H1 (cell line): ENCODE measurements at regions not wholly inside any gene's neighbourhood (a gene's known extent, or its start where the extent isn't known, plus 50 kb on each side); places are given as distances from the start of the nearest gene placed in this dataset.

Experiments used
- CTCF ChIA-PET: fragments of 300-600 bp; sonication (Branson Sonifier 250); formaldehyde crosslinking; loops from one replicate; lab custom pipeline; 2021; ENCODE audit not compliant: partially characterized antibody; lab: Charles Lee
- POLR2A ChIA-PET: fragments of 300-600 bp; sonication (Branson Sonifier 250); formaldehyde crosslinking; loops from one replicate; lab custom pipeline; 2021; ENCODE audit warnings: inconsistent platforms; ENCODE audit not compliant: partially characterized antibody; lab: Charles Lee
- DNase-seq, 2 experiments: peaks; one replicate each; pipeline versions ENCODE4 v3.0.0 to v3.0.0-alpha.2; 2010 to 2022; ENCODE audit warnings: low spot score in 2 of 2, low read depth in 1 of 2, mixed read lengths in 1 of 2
- FAIRE-seq: peaks from 2 replicates; lab custom pipeline; 2011; peaks lifted over from hg19 to GRCh38; lab: Jason Lieb, UNC
- H2AFZ ChIP-seq: 2 replicates; pipeline ENCODE4 v1.8.1; 2012; ENCODE audit warnings: low read length, inconsistent platforms
- H2AK5ac ChIP-seq: 2 replicates; pipeline ENCODE4 v1.6.1; 2013; ENCODE audit warnings: low read depth, low read length
- H2BK120ac ChIP-seq: replicated peaks from 2 replicates; pipeline ENCODE3; 2013; ENCODE audit warnings: low read depth, low read length, inconsistent platforms
- H2BK12ac ChIP-seq: 2 replicates; pipeline ENCODE4 v1.6.1; 2013; ENCODE audit warnings: low read depth, low read length
- H2BK15ac ChIP-seq: 2 replicates; pipeline ENCODE4 v1.6.1; 2013; ENCODE audit warnings: low read length
- H2BK20ac ChIP-seq: 2 replicates; pipeline ENCODE4 v1.6.1; 2013; ENCODE audit warnings: low read length
- H2BK5ac ChIP-seq: 2 replicates; pipeline ENCODE4 v1.6.1; 2013; ENCODE audit warnings: low read depth, low read length
- H3K14ac ChIP-seq: 2 replicates; pipeline ENCODE4 v1.6.1; 2013; ENCODE audit warnings: inconsistent platforms; ENCODE audit not compliant: insufficient read length
- H3K18ac ChIP-seq: 2 replicates; pipeline ENCODE4 v1.6.1; 2013; ENCODE audit warnings: low read length; ENCODE audit errors: extremely low read depth
- H3K23ac ChIP-seq: 2 replicates; pipeline ENCODE4 v1.6.1; 2013; ENCODE audit warnings: inconsistent platforms; ENCODE audit not compliant: insufficient read length
- H3K23me2 ChIP-seq: 2 replicates; pipeline ENCODE4 v1.6.1; 2013; ENCODE audit warnings: low read depth, low read length
- H3K27ac ChIP-seq: 2 replicates; pipeline ENCODE4 v1.6.1; 2011; ENCODE audit warnings: low read depth, low read length, inconsistent platforms
- H3K27me3 ChIP-seq, 4 experiments: replicated peaks in 1 of 4; 1 replicate in 1 of 4; 2 replicates in 3 of 4; pipeline versions ENCODE4 v1.6.1 to v1.8.1; 2011 to 2013; ENCODE audit warnings: low read length in 3 of 4, mild to moderate bottlenecking in 3 of 4, inconsistent platforms in 2 of 4, mixed read lengths in 2 of 4, moderate library complexity in 1 of 4; ENCODE audit not compliant: control insufficient read depth in 3 of 4, insufficient read depth in 3 of 4; ENCODE audit errors: extremely low read depth in 1 of 4
- H3K36me3 ChIP-seq, 4 experiments: 2 replicates each; pipeline versions ENCODE4 v1.6.1 to v1.8.1; 2011 to 2013; ENCODE audit warnings: mild to moderate bottlenecking in 4 of 4, low read length in 3 of 4, moderate library complexity in 2 of 4, control low read depth in 1 of 4, inconsistent platforms in 1 of 4; ENCODE audit not compliant: insufficient read depth in 4 of 4, control insufficient read depth in 2 of 4
- H3K4ac ChIP-seq: replicated peaks from 2 replicates; pipeline ENCODE3; 2013; ENCODE audit warnings: low read length, low read depth, mixed read lengths, inconsistent platforms; ENCODE audit not compliant: insufficient read length
- H3K4me1 ChIP-seq, 4 experiments: replicated peaks in 1 of 4; 1 replicate in 1 of 4; 2 replicates in 3 of 4; pipeline versions ENCODE4 v1.6.1 to v1.8.1; 2011 to 2013; ENCODE audit warnings: low read length in 3 of 4, inconsistent platforms in 2 of 4, mixed read lengths in 1 of 4; ENCODE audit not compliant: insufficient read depth in 4 of 4, control insufficient read depth in 3 of 4
- H3K4me2 ChIP-seq, 2 experiments: 2 replicates each; pipeline versions ENCODE4 v1.6.1 to v1.8.1; 2011 to 2013; ENCODE audit warnings: low read depth in 2 of 2, low read length in 2 of 2, control low read depth in 1 of 2, inconsistent platforms in 1 of 2, mild to moderate bottlenecking in 1 of 2; ENCODE audit not compliant: insufficient read depth in 1 of 2
- H3K4me3 ChIP-seq, 4 experiments: fragments of 200-600, 300-600 bp in 1 of 4; sonication (generic), shearing (Covaris generic), sonication (Bioruptor Twin) in 1 of 4; 2 replicates each; pipeline versions ENCODE4 v1.5.1 to v1.8.1; 2011 to 2016; ENCODE audit warnings: low read length in 4 of 4, low read depth in 3 of 4, control low read depth in 2 of 4, inconsistent platforms in 2 of 4, mild to moderate bottlenecking in 2 of 4, mixed read lengths in 1 of 4, moderate library complexity in 1 of 4; ENCODE audit not compliant: insufficient read depth in 2 of 4; ENCODE audit errors: extremely low read depth in 1 of 4
- H3K56ac ChIP-seq: replicated peaks from 2 replicates; pipeline ENCODE3; 2013; ENCODE audit warnings: low read depth, mild to moderate bottlenecking, mixed read lengths, low read length, inconsistent platforms; ENCODE audit not compliant: insufficient read length
- H3K79me1 ChIP-seq: 2 replicates; pipeline ENCODE4 v1.6.1; 2013; ENCODE audit warnings: low read depth, low read length, control low read depth
- H3K79me2 ChIP-seq, 2 experiments: 2 replicates each; pipeline versions ENCODE4 v1.6.1 to v1.8.1; 2012 to 2013; ENCODE audit warnings: low read length in 2 of 2, mild to moderate bottlenecking in 2 of 2, inconsistent platforms in 1 of 2; ENCODE audit not compliant: insufficient read depth in 2 of 2, control insufficient read depth in 1 of 2
- H3K9ac ChIP-seq, 4 experiments: replicated peaks in 1 of 4; 1 replicate in 1 of 4; 2 replicates in 3 of 4; pipeline versions ENCODE4 v1.6.1 to v1.8.1; 2011 to 2013; ENCODE audit warnings: low read depth in 3 of 4, low read length in 3 of 4, control low read depth in 2 of 4, mild to moderate bottlenecking in 2 of 4, moderate library complexity in 2 of 4, inconsistent platforms in 1 of 4; ENCODE audit errors: extremely low read depth in 1 of 4
- H3K9me3 ChIP-seq, 2 experiments: 2 replicates each; pipeline versions ENCODE4 v1.6.1 to v1.8.1; 2012 to 2013; ENCODE audit warnings: mild to moderate bottlenecking in 2 of 2, moderate library complexity in 2 of 2, control low read depth in 1 of 2, inconsistent platforms in 1 of 2, low read depth in 1 of 2, low read length in 1 of 2, mixed read lengths in 1 of 2; ENCODE audit not compliant: insufficient read depth in 2 of 2
- H4K20me1 ChIP-seq, 2 experiments: replicated peaks in 1 of 2; 2 replicates each; pipeline versions ENCODE3 to v1.8.1; 2011 to 2013; ENCODE audit warnings: inconsistent platforms in 2 of 2, low read length in 2 of 2, mild to moderate bottlenecking in 1 of 2; ENCODE audit not compliant: insufficient read depth in 2 of 2, control insufficient read depth in 1 of 2
- H4K5ac ChIP-seq: 2 replicates; pipeline ENCODE4 v1.6.1; 2013; ENCODE audit warnings: low read length, low read depth, mixed read lengths, inconsistent platforms; ENCODE audit not compliant: insufficient read length
- H4K8ac ChIP-seq: 2 replicates; pipeline ENCODE4 v1.8.0; 2013; ENCODE audit warnings: mild to moderate bottlenecking, moderate library complexity, low read length, inconsistent platforms; ENCODE audit not compliant: insufficient read depth; ENCODE audit errors: extremely low read depth
- H4K91ac ChIP-seq: replicated peaks from 2 replicates; pipeline ENCODE3; 2013; ENCODE audit warnings: low read length, mixed read lengths, inconsistent platforms; ENCODE audit not compliant: insufficient read length
- ATF2 ChIP-seq: IDR thresholded peaks from 2 replicates; pipeline ENCODE4 v1.6.1; 2012; ENCODE audit warnings: low read length, inconsistent platforms
- BACH1 ChIP-seq: IDR thresholded peaks from 2 replicates; pipeline ENCODE4 v1.6.1; 2012; ENCODE audit warnings: low read length, improper control_type of control experiment
- CEBPB ChIP-seq: IDR thresholded peaks from 2 replicates; pipeline ENCODE4 v1.6.1; 2012; ENCODE audit warnings: low read depth, low read length
- CHD2 ChIP-seq: IDR thresholded peaks from 2 replicates; pipeline ENCODE4 v1.6.1; 2012; ENCODE audit warnings: low read length, improper control_type of control experiment
- HDAC2 ChIP-seq, 2 experiments: fragments of 300-600 bp in 1 of 2; sonication (generic) in 1 of 2; IDR thresholded peaks; 2 replicates each; pipeline ENCODE4 v1.6.1; 2011 to 2012; ENCODE audit warnings: low read depth in 2 of 2, low read length in 2 of 2, mild to moderate bottlenecking in 2 of 2, moderate library complexity in 2 of 2, borderline replicate concordance in 1 of 2, inconsistent platforms in 1 of 2
- JUN ChIP-seq: IDR thresholded peaks from 2 replicates; pipeline ENCODE4 v1.6.1; 2011; ENCODE audit warnings: low read depth, mild to moderate bottlenecking, improper control_type of control experiment, low read length
- KDM1A ChIP-seq: fragments of 200-600, 300-600 bp; sonication (generic); IDR thresholded peaks from 2 replicates; pipeline ENCODE4 v1.7.1; 2016; ENCODE audit warnings: mild to moderate bottlenecking, low read length, borderline replicate concordance
- NANOG ChIP-seq: IDR thresholded peaks from 2 replicates; pipeline ENCODE4 v1.6.1; 2011; ENCODE audit warnings: low read length, low read depth, mild to moderate bottlenecking, inconsistent platforms; ENCODE audit not compliant: insufficient read depth, poor library complexity, severe bottlenecking
- PHF8 ChIP-seq: fragments of 200-600 bp; sonication (generic); conservative IDR thresholded peaks from 2 replicates; pipeline ENCODE4 v1.7.1; 2012; ENCODE audit warnings: low read depth, mild to moderate bottlenecking, inconsistent platforms, low read length, moderate library complexity
- POLR2AphosphoS5 ChIP-seq: IDR thresholded peaks from 2 replicates; pipeline ENCODE4 v1.6.1; 2011; ENCODE audit warnings: low read depth, low read length
- TAF7 ChIP-seq: optimal IDR thresholded peaks from 2 replicates; pipeline ENCODE3; 2011; ENCODE audit warnings: low read depth, mild to moderate bottlenecking, inconsistent platforms, low read length, moderate library complexity, borderline replicate concordance
- WGBS, 2 experiments: shearing (Covaris generic) in 1 of 2; methylation state at CpG; one replicate each; pipeline versions ENCODE4 v1.1.6 to v1.1.7; 2013 to 2015; ENCODE audit warnings: low lambda C conversion rate in 2 of 2, mixed read lengths in 2 of 2, inconsistent platforms in 1 of 2, low coverage in 1 of 2, missing lambda C conversion rate in 1 of 2; ENCODE audit not compliant: insufficient replicate concordance in 2 of 2, insufficient coverage in 1 of 2, insufficient read length in 1 of 2; ENCODE audit errors: extremely low coverage in 1 of 2, missing lambda C conversion rate in 1 of 2; 5-methylcytosine and 5-hydroxymethylcytosine counted together

GRCh38 chr16:27638833-27639560 lies 89.1 kb downstream of the KATNIP start:
- Histone ChIP-seq H3K9ac (no peak overlapping the region), H2AFZ (no peak overlapping the region), H3K4ac (no peak overlapping the region), H3K4me3 (no peak overlapping the region), H3K23ac (no peak overlapping the region), H4K5ac (no peak overlapping the region), H3K79me1 (no peaks in the 10 kb centered on the region), H2BK120ac (no peak overlapping the region), H2BK12ac (no peak overlapping the region), H3K18ac (no peak overlapping the region), H3K27me3 (no peaks in the 10 kb centered on the region), H3K4me2 (no peak overlapping the region), H3K27ac (no peak overlapping the region), H2BK5ac (no peak overlapping the region), H2BK20ac (no peak overlapping the region), H3K36me3 (no peaks in the 10 kb centered on the region), H4K8ac (no peak overlapping the region), H3K9me3 (no peaks in the 10 kb centered on the region), H2BK15ac (no peak overlapping the region), H3K14ac (no peak overlapping the region), H3K23me2 (no peaks in the 10 kb centered on the region), H3K56ac (no peak overlapping the region), H4K91ac (no peak overlapping the region), H4K20me1 (no peaks in the 10 kb centered on the region), H3K4me1 (peaks cover 0 to 9% (median 5%) of the 10 kb centered on the region in 4 experiments; a peak in 6 of 7 replicates), H2AK5ac (no peak overlapping the region), H3K79me2 (no peaks in the 10 kb centered on the region)
- FAIRE-seq: no peak
- no peak for DNase-seq
- ChIA-PET POLR2A (interaction anchor here (0.6 kb wide), 1 partner anchor 89 kb away, joined by 3 read pairs; the partner anchor contains the start of genes GTF3C1 and KATNIP), CTCF (interaction anchor here (0.7 to 3.0 kb wide), 27 partner anchors 9 to 663 kb away, joined by 3 to 35 read pairs (median 4); no protein-coding TSS in a partner anchor)
- 93% methylated on average over 15 of the region's 15 CpGs; no CpG with 5 or more reads in 1 of the 2 experiments for WGBS, 2 experiments
- no peak for TF ChIP-seq CHD2
- TF ChIP-seq TAF7: no peak
- no peak for TF ChIP-seq ATF2
- no peak for TF ChIP-seq POLR2AphosphoS5
- TF ChIP-seq PHF8: no peak
- TF ChIP-seq JUN: no peak
- no peak for TF ChIP-seq HDAC2 (IDR thresholded peaks at IDR 0.05; ENCODE audit: borderline replicate concordance in 1 of 2, low read depth in 2 of 2, low read length in 2 of 2)
- no peak for TF ChIP-seq BACH1
- TF ChIP-seq KDM1A: no peak
- no peak for TF ChIP-seq NANOG
- no peak for TF ChIP-seq CEBPB
